MM.1S (cell line): ENCODE measurements at regions not wholly inside any gene's neighbourhood (a gene's known extent, or its start where the extent isn't known, plus 50 kb on each side); places are given as distances from the start of the nearest gene placed in this dataset.

Experiments
- EZH2 ChIP-seq: fragments of 300-600 bp; sonication (generic); optimal IDR thresholded peaks from 2 replicates; pipeline ENCODE3; 2017; ENCODE audit warnings: low read depth, mild to moderate bottlenecking, antibody characterized with exemption, low read length, mixed read lengths
- EZH2phosphoT487 ChIP-seq: fragments of 300-600 bp; sonication (generic); IDR thresholded peaks from 2 replicates; pipeline ENCODE4 v1.6.1; 2018; ENCODE audit warnings: antibody characterized with exemption, low read length
- TF ChIP-seq, protein P1 (sequence below): fragments of 300-600 bp; sonication (generic); IDR thresholded peaks from 2 replicates; pipeline ENCODE4 v1.5.1; 2016; ENCODE audit warnings: antibody characterized with exemption, low read length, mixed read lengths

DNA sequence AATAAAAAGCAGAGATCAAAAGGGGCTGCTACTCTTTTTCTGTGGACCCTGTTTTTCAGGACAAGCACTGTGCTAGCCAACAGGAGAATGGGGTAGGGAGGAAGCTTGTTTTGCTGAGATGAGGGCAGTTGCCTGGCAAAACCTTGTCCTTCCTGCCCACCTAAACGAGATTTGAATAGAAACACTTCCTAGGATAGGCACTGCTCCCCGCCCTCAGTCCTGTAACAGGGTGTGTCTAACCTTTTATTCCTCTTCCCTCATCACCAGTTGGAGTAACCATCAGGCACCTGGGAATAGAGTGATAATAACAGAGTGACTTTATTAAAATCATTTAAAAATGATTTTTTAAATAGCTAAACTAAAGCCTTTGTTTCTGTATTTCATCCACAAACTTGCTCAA is 368.8 kb downstream of the LNPK start:
- no peak for TF ChIP-seq EZH2
- TF ChIP-seq, protein P1, sequence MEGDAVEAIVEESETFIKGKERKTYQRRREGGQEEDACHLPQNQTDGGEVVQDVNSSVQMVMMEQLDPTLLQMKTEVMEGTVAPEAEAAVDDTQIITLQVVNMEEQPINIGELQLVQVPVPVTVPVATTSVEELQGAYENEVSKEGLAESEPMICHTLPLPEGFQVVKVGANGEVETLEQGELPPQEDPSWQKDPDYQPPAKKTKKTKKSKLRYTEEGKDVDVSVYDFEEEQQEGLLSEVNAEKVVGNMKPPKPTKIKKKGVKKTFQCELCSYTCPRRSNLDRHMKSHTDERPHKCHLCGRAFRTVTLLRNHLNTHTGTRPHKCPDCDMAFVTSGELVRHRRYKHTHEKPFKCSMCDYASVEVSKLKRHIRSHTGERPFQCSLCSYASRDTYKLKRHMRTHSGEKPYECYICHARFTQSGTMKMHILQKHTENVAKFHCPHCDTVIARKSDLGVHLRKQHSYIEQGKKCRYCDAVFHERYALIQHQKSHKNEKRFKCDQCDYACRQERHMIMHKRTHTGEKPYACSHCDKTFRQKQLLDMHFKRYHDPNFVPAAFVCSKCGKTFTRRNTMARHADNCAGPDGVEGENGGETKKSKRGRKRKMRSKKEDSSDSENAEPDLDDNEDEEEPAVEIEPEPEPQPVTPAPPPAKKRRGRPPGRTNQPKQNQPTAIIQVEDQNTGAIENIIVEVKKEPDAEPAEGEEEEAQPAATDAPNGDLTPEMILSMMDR, result no peak
- no peak for TF ChIP-seq EZH2phosphoT487
